Keratinocyte (primary cell): ENCODE measurements at regions not wholly inside any gene's neighbourhood (a gene's known extent, or its start where the extent isn't known, plus 50 kb on each side); places are given as distances from the start of the nearest gene placed in this dataset.

Experiments used
- DNase-seq: peaks from one replicate; pipeline ENCODE4 v3.0.0-alpha.2; 2011; ENCODE audit warnings: low read depth, missing footprints, low spot score
- FAIRE-seq: peaks from 2 replicates; lab custom pipeline; 2011; peaks lifted over from hg19 to GRCh38; lab: Jason Lieb, UNC
- H2AFZ ChIP-seq: 2 replicates; pipeline ENCODE4 v1.6.0; 2012; ENCODE audit warnings: low read length, control low read depth, inconsistent platforms; ENCODE audit not compliant: control insufficient read depth
- H3K27ac ChIP-seq: 2 replicates; pipeline ENCODE4 v1.5.1; 2011; ENCODE audit warnings: low read length; ENCODE audit not compliant: control insufficient read depth, insufficient read depth
- H3K27me3 ChIP-seq: 3 replicates; pipeline ENCODE4 v1.6.0; 2011; ENCODE audit warnings: low read length; ENCODE audit not compliant: control insufficient read depth, insufficient read depth; ENCODE audit errors: extremely low read depth
- H3K36me3 ChIP-seq, 2 experiments: 2 replicates in 1 of 2; 3 replicates in 1 of 2; pipeline ENCODE4 v1.5.1; 2011; ENCODE audit warnings: low read length in 2 of 2, mild to moderate bottlenecking in 1 of 2; ENCODE audit not compliant: control insufficient read depth in 2 of 2, insufficient read depth in 2 of 2; ENCODE audit errors: extremely low read depth in 1 of 2
- H3K4me1 ChIP-seq: 3 replicates; pipeline ENCODE4 v1.5.1; 2011; ENCODE audit warnings: low read length; ENCODE audit not compliant: control insufficient read depth, insufficient read depth; ENCODE audit errors: extremely low read depth
- H3K4me2 ChIP-seq: 3 replicates; pipeline ENCODE4 v1.6.0; 2011; ENCODE audit warnings: low read depth, low read length; ENCODE audit not compliant: control insufficient read depth, insufficient read depth; ENCODE audit errors: extremely low read depth
- H3K4me3 ChIP-seq, 3 experiments: fragments of 200-600 bp in 1 of 3; sonication (generic) in 1 of 3; 2 replicates in 2 of 3; 3 replicates in 1 of 3; pipeline ENCODE4 v1.5.1; 2011 to 2016; ENCODE audit warnings: low read length in 3 of 3, mild to moderate bottlenecking in 3 of 3, control low read depth in 2 of 3, inconsistent platforms in 1 of 3, low read depth in 1 of 3, mixed read lengths in 1 of 3, mixed run types in 1 of 3, moderate library complexity in 1 of 3; ENCODE audit not compliant: control insufficient read depth in 2 of 3, insufficient read depth in 2 of 3; ENCODE audit errors: extremely low read depth in 1 of 3
- H3K79me2 ChIP-seq: 2 replicates; pipeline ENCODE4 v1.6.0; 2012; ENCODE audit warnings: low read length; ENCODE audit not compliant: control insufficient read depth, insufficient read depth
- H3K9ac ChIP-seq: 3 replicates; pipeline ENCODE4 v1.6.0; 2011; ENCODE audit warnings: low read length; ENCODE audit not compliant: control insufficient read depth, insufficient read depth; ENCODE audit errors: extremely low read depth
- H3K9me1 ChIP-seq: 3 replicates; pipeline ENCODE4 v1.6.0; 2011; ENCODE audit warnings: low read length; ENCODE audit not compliant: control insufficient read depth, insufficient read depth; ENCODE audit errors: extremely low read depth
- H3K9me3 ChIP-seq: 2 replicates; pipeline ENCODE4 v1.5.1; 2012; ENCODE audit warnings: low read depth, low read length; ENCODE audit not compliant: control insufficient read depth
- H4K20me1 ChIP-seq: 3 replicates; pipeline ENCODE4 v1.6.0; 2011; ENCODE audit warnings: low read length; ENCODE audit not compliant: control insufficient read depth, insufficient read depth; ENCODE audit errors: extremely low read depth
- EZH2 ChIP-seq: IDR thresholded peaks from one replicate; pipeline ENCODE4 v1.6.1; 2012; ENCODE audit warnings: inconsistent platforms, mild to moderate bottlenecking, low read length, moderate library complexity
- dilution Hi-C: fragments of 300-500 bp; cut with MboI; formaldehyde crosslinking; loops from one replicate; pipeline ENCODE4 v1.7.0; 2020; ENCODE audit warnings: low sequenced_read_pairs; ENCODE audit not compliant: extremely low pct_ligation_motif_present
- TF ChIP-seq, protein P1 (sequence below), 3 experiments: IDR thresholded peaks in 1 of 3; conservative IDR thresholded peaks in 1 of 3; optimal IDR thresholded peaks in 1 of 3; 2 replicates in 2 of 3; 3 replicates in 1 of 3; pipeline versions ENCODE3 to v1.5.1; 2011; ENCODE audit warnings: low read length in 3 of 3, mild to moderate bottlenecking in 3 of 3, moderate library complexity in 2 of 3, control low read depth in 1 of 3, inconsistent platforms in 1 of 3; ENCODE audit not compliant: insufficient read depth in 2 of 3; ENCODE audit errors: extremely low read depth in 1 of 3

DNA sequence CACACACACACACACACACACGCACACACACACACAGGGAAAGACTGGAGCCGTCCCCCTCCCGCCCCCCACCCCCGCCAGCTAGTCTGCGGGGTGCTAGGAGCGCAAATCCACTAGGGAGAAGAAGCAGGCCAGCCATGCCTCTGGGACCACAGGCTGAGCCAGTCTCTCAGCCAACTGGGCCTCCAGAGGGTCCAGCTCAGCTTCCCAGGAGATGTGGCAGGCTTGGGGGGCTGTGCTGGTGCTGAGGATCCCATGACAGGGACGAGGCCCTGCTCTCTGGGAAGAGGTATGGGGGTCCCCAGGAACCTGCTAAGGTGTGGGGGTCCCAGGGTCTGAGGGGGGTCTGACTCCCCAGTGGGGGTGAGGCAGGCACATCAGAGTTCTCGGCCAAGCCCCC lies 133.5 kb downstream of the NCOR2 start:
- Histone ChIP-seq H3K27ac (no peak overlapping the region), H3K4me3 (no peak overlapping the region), H3K9me1 (no peaks in the 10 kb centered on the region), H2AFZ (no peak overlapping the region), H3K9me3 (no peaks in the 10 kb centered on the region), H3K36me3 (peaks cover 12 to 17% of the 10 kb centered on the region in 2 experiments), H3K27me3 (no peaks in the 10 kb centered on the region), H3K4me1 (no peaks in the 10 kb centered on the region), H3K4me2 (no peak overlapping the region), H3K79me2 (peaks cover 3% of the 10 kb centered on the region), H4K20me1 (peaks cover 6% of the 10 kb centered on the region), H3K9ac (no peak overlapping the region)
- FAIRE-seq (no peak), DNase-seq (no peak)
- no peak for TF ChIP-seq EZH2
- TF ChIP-seq, protein P1, sequence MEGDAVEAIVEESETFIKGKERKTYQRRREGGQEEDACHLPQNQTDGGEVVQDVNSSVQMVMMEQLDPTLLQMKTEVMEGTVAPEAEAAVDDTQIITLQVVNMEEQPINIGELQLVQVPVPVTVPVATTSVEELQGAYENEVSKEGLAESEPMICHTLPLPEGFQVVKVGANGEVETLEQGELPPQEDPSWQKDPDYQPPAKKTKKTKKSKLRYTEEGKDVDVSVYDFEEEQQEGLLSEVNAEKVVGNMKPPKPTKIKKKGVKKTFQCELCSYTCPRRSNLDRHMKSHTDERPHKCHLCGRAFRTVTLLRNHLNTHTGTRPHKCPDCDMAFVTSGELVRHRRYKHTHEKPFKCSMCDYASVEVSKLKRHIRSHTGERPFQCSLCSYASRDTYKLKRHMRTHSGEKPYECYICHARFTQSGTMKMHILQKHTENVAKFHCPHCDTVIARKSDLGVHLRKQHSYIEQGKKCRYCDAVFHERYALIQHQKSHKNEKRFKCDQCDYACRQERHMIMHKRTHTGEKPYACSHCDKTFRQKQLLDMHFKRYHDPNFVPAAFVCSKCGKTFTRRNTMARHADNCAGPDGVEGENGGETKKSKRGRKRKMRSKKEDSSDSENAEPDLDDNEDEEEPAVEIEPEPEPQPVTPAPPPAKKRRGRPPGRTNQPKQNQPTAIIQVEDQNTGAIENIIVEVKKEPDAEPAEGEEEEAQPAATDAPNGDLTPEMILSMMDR (optimal IDR thresholded peaks at IDR 0.05 in 1 of 3, IDR thresholded peaks at IDR 0.05 in 1 of 3, conservative IDR thresholded peaks at IDR 0.05 in 1 of 3; ENCODE audit: extremely low read depth in 1 of 3, insufficient read depth in 2 of 3, low read length in 3 of 3), result no peak
- dilution Hi-C loops, result no loop called here

DNA sequence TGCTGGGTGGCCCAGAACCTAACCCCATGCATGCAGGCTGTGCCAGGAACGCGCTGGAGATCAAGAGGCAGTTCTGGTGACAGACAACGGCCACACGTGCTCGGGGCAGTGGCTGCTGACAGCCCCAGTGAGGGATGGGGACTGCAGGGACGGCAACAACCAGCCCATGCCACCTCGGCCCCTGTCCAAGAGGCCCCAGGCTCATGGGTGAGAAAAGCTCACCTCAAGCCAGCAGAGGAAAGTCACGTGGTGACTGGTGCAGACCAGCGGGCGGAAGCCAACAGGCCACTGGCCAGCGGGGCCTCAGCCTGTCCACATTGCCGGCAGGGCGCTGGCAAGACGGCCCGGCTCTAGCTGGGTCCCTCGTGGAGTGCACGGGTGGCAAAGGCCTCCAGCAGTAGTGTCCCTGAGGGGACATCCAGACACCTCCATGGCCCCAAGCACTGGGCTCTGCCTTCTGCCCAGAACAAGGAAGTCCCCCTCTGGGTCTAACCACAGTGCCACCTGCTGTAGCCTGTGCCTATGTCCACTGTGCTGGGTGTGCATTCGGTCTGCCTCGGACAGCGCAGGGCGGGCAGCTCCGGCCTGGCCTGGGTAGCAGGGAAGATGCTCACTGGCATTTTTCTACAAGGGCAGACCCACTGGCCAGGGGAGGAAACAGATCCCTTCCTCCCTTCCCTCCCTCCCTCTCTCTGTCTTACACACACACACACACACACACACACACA lies 134.1 kb downstream of the NCOR2 start:
- Histone ChIP-seq H3K9me3 (no peaks in the 10 kb centered on the region), H3K9ac (no peak overlapping the region), H3K4me3 (no peak overlapping the region), H3K4me1 (no peaks in the 10 kb centered on the region), H3K27ac (no peak overlapping the region), H3K79me2 (peaks cover 3% of the 10 kb centered on the region), H3K36me3 (peaks cover 12 to 16% of the 10 kb centered on the region in 2 experiments), H3K9me1 (no peaks in the 10 kb centered on the region), H3K4me2 (no peak overlapping the region), H3K27me3 (no peaks in the 10 kb centered on the region), H2AFZ (no peak overlapping the region), H4K20me1 (peaks cover 6% of the 10 kb centered on the region)
- TF ChIP-seq EZH2, result no peak
- TF ChIP-seq, protein P1 (optimal IDR thresholded peaks at IDR 0.05 in 1 of 3, IDR thresholded peaks at IDR 0.05 in 1 of 3, conservative IDR thresholded peaks at IDR 0.05 in 1 of 3; ENCODE audit: extremely low read depth in 1 of 3, insufficient read depth in 2 of 3, low read length in 3 of 3), result no peak
- DNase-seq, result no peak
- no peak for FAIRE-seq
- dilution Hi-C loops, result no loop called here
